GM23338 (cell line): ENCODE measurements at regions not wholly inside any gene's neighbourhood (a gene's known extent, or its start where the extent isn't known, plus 50 kb on each side); places are given as distances from the start of the nearest gene placed in this dataset.
A peak's percentile ranks its signal among the peaks of the same experiment; 100 is the strongest.

Experiments used
- CREB1 ChIP-seq: fragments of 250-450 bp; sonication (Bioruptor Pico); IDR thresholded peaks from 2 replicates; pipeline ENCODE4 v1.5.0; 2020; ENCODE audit warnings: low read depth, mild to moderate bottlenecking, moderate library complexity
- EZH2 ChIP-seq: fragments of 200-600 bp; sonication (generic); IDR thresholded peaks from one replicate; pipeline ENCODE4 v1.8.0; 2017; ENCODE audit warnings: antibody characterized with exemption, mild to moderate bottlenecking, low read depth; ENCODE audit not compliant: unreplicated experiment
- EZH2phosphoT487 ChIP-seq: fragments of 200-600 bp; sonication (generic); IDR thresholded peaks from one replicate; pipeline ENCODE4 v1.8.1; 2018; ENCODE audit warnings: antibody characterized with exemption; ENCODE audit not compliant: unreplicated experiment
- JUNB ChIP-seq: IDR thresholded peaks from one replicate; pipeline ENCODE4 v1.6.1; 2016; ENCODE audit warnings: antibody characterized with exemption; ENCODE audit not compliant: unreplicated experiment
- NANOG ChIP-seq: IDR thresholded peaks from 2 replicates; pipeline ENCODE4 v1.6.1; 2016; ENCODE audit warnings: antibody characterized with exemption, borderline replicate concordance
- POLR2AphosphoS5 ChIP-seq: IDR thresholded peaks from 2 replicates; pipeline ENCODE4 v1.6.1; 2016; ENCODE audit warnings: antibody characterized with exemption, low read depth
- STAT1 ChIP-seq: IDR thresholded peaks from one replicate; pipeline ENCODE4 v1.6.1; 2016; ENCODE audit warnings: antibody characterized with exemption; ENCODE audit not compliant: unreplicated experiment
- ZNF114 ChIP-seq: fragments of 250-450 bp; sonication (Bioruptor Pico); IDR thresholded peaks from 2 replicates; pipeline ENCODE4 v1.5.0; 2020; ENCODE audit warnings: mild to moderate bottlenecking, moderate library complexity
- ZNF331 ChIP-seq: fragments of 250-450 bp; sonication (Bioruptor Pico); IDR thresholded peaks from 2 replicates; pipeline ENCODE4 v1.5.0; 2020; ENCODE audit warnings: low read depth, mild to moderate bottlenecking, moderate library complexity
- TF ChIP-seq, protein P1 (sequence below), 2 experiments: fragments of 200-600 bp in 1 of 2; sonication (generic) in 1 of 2; conservative IDR thresholded peaks; 2 replicates each; pipeline versions ENCODE4 v1.5.1 to v1.6.1; 2016 to 2017; ENCODE audit warnings: antibody characterized with exemption in 2 of 2, low read depth in 2 of 2, mild to moderate bottlenecking in 2 of 2, moderate library complexity in 1 of 2
- TF ChIP-seq, protein P2 (sequence below): IDR thresholded peaks from one replicate; pipeline ENCODE4 v1.6.1; 2018; ENCODE audit warnings: antibody characterized with exemption; ENCODE audit not compliant: unreplicated experiment
- TF ChIP-seq, protein P3 (sequence below): IDR thresholded peaks from 2 replicates; pipeline ENCODE4 v1.6.1; 2016; ENCODE audit warnings: antibody characterized with exemption
- TF ChIP-seq, protein P4 (sequence below): fragments of 250-450 bp; sonication (Bioruptor Pico); IDR thresholded peaks from 2 replicates; pipeline ENCODE4 v1.5.0; 2020; ENCODE audit warnings: mild to moderate bottlenecking, moderate library complexity

DNA sequence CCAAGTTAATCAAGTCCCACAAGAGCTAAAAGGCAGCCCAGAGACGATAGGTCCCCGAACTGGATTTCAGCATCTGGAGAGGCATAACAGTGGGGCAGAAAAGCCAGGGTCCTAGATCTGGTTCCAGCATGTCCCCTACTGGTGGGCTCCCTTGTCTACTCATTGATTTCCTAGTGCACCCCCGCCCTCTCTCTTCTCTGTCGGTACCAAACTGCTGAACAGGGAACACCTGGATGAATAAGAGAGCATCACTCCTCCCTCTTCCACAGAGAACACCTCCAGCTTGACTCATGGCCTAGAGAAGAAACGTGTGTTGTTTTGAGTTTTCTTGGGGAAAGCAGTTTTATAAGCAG is 101.3 kb downstream of the FOXI3 start:
- TF ChIP-seq, protein P1, sequence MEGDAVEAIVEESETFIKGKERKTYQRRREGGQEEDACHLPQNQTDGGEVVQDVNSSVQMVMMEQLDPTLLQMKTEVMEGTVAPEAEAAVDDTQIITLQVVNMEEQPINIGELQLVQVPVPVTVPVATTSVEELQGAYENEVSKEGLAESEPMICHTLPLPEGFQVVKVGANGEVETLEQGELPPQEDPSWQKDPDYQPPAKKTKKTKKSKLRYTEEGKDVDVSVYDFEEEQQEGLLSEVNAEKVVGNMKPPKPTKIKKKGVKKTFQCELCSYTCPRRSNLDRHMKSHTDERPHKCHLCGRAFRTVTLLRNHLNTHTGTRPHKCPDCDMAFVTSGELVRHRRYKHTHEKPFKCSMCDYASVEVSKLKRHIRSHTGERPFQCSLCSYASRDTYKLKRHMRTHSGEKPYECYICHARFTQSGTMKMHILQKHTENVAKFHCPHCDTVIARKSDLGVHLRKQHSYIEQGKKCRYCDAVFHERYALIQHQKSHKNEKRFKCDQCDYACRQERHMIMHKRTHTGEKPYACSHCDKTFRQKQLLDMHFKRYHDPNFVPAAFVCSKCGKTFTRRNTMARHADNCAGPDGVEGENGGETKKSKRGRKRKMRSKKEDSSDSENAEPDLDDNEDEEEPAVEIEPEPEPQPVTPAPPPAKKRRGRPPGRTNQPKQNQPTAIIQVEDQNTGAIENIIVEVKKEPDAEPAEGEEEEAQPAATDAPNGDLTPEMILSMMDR (conservative IDR thresholded peaks at IDR 0.05; ENCODE audit: low read depth in 2 of 2): peak in 1 of 2 experiments; percentile 24; a peak in 1 of 4 replicates
- TF ChIP-seq, protein P2, sequence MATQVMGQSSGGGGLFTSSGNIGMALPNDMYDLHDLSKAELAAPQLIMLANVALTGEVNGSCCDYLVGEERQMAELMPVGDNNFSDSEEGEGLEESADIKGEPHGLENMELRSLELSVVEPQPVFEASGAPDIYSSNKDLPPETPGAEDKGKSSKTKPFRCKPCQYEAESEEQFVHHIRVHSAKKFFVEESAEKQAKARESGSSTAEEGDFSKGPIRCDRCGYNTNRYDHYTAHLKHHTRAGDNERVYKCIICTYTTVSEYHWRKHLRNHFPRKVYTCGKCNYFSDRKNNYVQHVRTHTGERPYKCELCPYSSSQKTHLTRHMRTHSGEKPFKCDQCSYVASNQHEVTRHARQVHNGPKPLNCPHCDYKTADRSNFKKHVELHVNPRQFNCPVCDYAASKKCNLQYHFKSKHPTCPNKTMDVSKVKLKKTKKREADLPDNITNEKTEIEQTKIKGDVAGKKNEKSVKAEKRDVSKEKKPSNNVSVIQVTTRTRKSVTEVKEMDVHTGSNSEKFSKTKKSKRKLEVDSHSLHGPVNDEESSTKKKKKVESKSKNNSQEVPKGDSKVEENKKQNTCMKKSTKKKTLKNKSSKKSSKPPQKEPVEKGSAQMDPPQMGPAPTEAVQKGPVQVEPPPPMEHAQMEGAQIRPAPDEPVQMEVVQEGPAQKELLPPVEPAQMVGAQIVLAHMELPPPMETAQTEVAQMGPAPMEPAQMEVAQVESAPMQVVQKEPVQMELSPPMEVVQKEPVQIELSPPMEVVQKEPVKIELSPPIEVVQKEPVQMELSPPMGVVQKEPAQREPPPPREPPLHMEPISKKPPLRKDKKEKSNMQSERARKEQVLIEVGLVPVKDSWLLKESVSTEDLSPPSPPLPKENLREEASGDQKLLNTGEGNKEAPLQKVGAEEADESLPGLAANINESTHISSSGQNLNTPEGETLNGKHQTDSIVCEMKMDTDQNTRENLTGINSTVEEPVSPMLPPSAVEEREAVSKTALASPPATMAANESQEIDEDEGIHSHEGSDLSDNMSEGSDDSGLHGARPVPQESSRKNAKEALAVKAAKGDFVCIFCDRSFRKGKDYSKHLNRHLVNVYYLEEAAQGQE: no peak
- TF ChIP-seq EZH2: no peak
- TF ChIP-seq EZH2phosphoT487: no peak
- no peak for TF ChIP-seq JUNB
- TF ChIP-seq CREB1 (CRISPR knock-in tag): no peak
- no peak for TF ChIP-seq STAT1
- no peak for TF ChIP-seq POLR2AphosphoS5
- no peak for TF ChIP-seq NANOG
- TF ChIP-seq, protein P3, sequence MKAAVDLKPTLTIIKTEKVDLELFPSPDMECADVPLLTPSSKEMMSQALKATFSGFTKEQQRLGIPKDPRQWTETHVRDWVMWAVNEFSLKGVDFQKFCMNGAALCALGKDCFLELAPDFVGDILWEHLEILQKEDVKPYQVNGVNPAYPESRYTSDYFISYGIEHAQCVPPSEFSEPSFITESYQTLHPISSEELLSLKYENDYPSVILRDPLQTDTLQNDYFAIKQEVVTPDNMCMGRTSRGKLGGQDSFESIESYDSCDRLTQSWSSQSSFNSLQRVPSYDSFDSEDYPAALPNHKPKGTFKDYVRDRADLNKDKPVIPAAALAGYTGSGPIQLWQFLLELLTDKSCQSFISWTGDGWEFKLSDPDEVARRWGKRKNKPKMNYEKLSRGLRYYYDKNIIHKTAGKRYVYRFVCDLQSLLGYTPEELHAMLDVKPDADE: no peak
- no peak for TF ChIP-seq ZNF114 (CRISPR knock-in tag)
- TF ChIP-seq, protein P4, sequence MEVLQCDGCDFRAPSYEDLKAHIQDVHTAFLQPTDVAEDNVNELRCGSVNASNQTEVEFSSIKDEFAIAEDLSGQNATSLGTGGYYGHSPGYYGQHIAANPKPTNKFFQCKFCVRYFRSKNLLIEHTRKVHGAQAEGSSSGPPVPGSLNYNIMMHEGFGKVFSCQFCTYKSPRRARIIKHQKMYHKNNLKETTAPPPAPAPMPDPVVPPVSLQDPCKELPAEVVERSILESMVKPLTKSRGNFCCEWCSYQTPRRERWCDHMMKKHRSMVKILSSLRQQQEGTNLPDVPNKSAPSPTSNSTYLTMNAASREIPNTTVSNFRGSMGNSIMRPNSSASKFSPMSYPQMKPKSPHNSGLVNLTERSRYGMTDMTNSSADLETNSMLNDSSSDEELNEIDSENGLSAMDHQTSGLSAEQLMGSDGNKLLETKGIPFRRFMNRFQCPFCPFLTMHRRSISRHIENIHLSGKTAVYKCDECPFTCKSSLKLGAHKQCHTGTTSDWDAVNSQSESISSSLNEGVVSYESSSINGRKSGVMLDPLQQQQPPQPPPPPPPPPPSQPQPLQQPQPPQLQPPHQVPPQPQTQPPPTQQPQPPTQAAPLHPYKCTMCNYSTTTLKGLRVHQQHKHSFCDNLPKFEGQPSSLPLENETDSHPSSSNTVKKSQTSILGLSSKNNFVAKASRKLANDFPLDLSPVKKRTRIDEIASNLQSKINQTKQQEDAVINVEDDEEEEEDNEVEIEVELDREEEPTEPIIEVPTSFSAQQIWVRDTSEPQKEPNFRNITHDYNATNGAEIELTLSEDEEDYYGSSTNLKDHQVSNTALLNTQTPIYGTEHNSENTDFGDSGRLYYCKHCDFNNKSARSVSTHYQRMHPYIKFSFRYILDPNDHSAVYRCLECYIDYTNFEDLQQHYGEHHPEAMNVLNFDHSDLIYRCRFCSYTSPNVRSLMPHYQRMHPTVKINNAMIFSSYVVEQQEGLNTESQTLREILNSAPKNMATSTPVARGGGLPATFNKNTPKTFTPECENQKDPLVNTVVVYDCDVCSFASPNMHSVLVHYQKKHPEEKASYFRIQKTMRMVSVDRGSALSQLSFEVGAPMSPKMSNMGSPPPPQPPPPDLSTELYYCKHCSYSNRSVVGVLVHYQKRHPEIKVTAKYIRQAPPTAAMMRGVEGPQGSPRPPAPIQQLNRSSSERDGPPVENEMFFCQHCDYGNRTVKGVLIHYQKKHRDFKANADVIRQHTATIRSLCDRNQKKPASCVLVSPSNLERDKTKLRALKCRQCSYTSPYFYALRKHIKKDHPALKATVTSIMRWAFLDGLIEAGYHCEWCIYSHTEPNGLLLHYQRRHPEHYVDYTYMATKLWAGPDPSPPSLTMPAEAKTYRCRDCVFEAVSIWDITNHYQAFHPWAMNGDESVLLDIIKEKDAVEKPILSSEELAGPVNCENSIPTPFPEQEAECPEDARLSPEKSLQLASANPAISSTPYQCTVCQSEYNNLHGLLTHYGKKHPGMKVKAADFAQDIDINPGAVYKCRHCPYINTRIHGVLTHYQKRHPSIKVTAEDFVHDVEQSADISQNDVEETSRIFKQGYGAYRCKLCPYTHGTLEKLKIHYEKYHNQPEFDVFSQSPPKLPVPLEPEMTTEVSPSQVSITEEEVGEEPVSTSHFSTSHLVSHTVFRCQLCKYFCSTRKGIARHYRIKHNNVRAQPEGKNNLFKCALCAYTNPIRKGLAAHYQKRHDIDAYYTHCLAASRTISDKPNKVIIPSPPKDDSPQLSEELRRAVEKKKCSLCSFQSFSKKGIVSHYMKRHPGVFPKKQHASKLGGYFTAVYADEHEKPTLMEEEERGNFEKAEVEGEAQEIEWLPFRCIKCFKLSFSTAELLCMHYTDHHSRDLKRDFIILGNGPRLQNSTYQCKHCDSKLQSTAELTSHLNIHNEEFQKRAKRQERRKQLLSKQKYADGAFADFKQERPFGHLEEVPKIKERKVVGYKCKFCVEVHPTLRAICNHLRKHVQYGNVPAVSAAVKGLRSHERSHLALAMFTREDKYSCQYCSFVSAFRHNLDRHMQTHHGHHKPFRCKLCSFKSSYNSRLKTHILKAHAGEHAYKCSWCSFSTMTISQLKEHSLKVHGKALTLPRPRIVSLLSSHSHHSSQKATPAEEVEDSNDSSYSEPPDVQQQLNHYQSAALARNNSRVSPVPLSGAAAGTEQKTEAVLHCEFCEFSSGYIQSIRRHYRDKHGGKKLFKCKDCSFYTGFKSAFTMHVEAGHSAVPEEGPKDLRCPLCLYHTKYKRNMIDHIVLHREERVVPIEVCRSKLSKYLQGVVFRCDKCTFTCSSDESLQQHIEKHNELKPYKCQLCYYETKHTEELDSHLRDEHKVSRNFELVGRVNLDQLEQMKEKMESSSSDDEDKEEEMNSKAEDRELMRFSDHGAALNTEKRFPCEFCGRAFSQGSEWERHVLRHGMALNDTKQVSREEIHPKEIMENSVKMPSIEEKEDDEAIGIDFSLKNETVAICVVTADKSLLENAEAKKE (CRISPR knock-in tag): no peak
- no peak for TF ChIP-seq ZNF331 (CRISPR knock-in tag)
